Adrenal gland (tissue), 9 donors: ENCODE measurements at regions not wholly inside any gene's neighbourhood (a gene's known extent, or its start where the extent isn't known, plus 50 kb on each side); places are given as distances from the start of the nearest gene placed in this dataset.

Source experiments
- DNase-seq, 7 donors: peaks; one replicate each; pipeline ENCODE4 v3.0.0-alpha.2; 2019 to 2020
- H3K27ac ChIP-seq, 5 donors: fragments of 200-600 bp; sonication (generic) in 4 of 5; 1 replicate in 3 of 5; 2 replicates in 2 of 5; pipeline versions ENCODE4 v1.5.1 to v1.8.0; 2016 to 2020; ENCODE audit warnings: mild to moderate bottlenecking in 1 of 5
- H3K27me3 ChIP-seq: fragments of 200-600 bp; 2 replicates; pipeline ENCODE4 v1.8.0; 2021
- H3K36me3 ChIP-seq, 2 donors: fragments of 200-600 bp; replicated peaks in 1 of 2; 1 replicate in 1 of 2; 2 replicates in 1 of 2; pipeline versions ENCODE4 v1.5.1 to v1.8.0; 2018 to 2022
- H3K4me1 ChIP-seq, 2 donors: fragments of 200-600 bp; replicated peaks in 1 of 2; 1 replicate in 1 of 2; 2 replicates in 1 of 2; pipeline versions ENCODE4 v1.5.1 to v1.8.0; 2018 to 2021
- H3K4me3 ChIP-seq, 4 donors: fragments of 200-600 bp; sonication (generic) in 3 of 4; one replicate each; pipeline ENCODE4 v1.5.1; 2016 to 2018
- H3K9me3 ChIP-seq, 3 donors: fragments of 200-600 bp; sonication (generic) in 1 of 3; replicated peaks in 1 of 3; 1 replicate in 2 of 3; 2 replicates in 1 of 3; pipeline versions ENCODE4 v1.5.1 to v1.8.0; 2016 to 2021
- CTCF ChIP-seq, 6 experiments: fragments of 450-650 bp in 4 of 6; fragments of 200-600 bp in 2 of 6; sonication (generic) in 1 of 6; IDR thresholded peaks; 1 replicate in 5 of 6; 2 replicates in 1 of 6; pipeline versions ENCODE4 v1.5.1 to v1.8.0; 2016 to 2021; ENCODE audit warnings: antibody characterized with exemption in 6 of 6, mild to moderate bottlenecking in 2 of 6, moderate library complexity in 1 of 6
- POLR2A ChIP-seq, 2 donors: fragments of 450-650 bp; IDR thresholded peaks; one replicate each; pipeline ENCODE4 v1.6.1; 2017; ENCODE audit warnings: antibody characterized with exemption in 2 of 2, mild to moderate bottlenecking in 2 of 2, moderate library complexity in 1 of 2
- WGBS, 4 donors: extraction: QIAGEN DNeasy Blood & Tissue Kit in 2 of 4; methylation state at CpG; one replicate each; pipeline versions ENCODE4 v1.1.5 to v1.1.7; 2013 to 2017; 5-methylcytosine and 5-hydroxymethylcytosine counted together
- intact Hi-C, 2 donors: fragments of 100-400 bp; cut with DNase I; formaldehyde crosslinking; loops; one replicate each; pipeline versions ENCODE4 v1.14.1 to v1.15.0; 2022 to 2023
- donor health status: healthy with polysubstance abuse.
- donor health status: Bipolar disorder and iron deficiency.
- donor health status: DM: yes; HTN: yes; CAD: no.
- donor health status: DM: no; HTN: no; CAD: no.
- donor health status: DM: no; HTN: no; CAD: no.

DNA sequence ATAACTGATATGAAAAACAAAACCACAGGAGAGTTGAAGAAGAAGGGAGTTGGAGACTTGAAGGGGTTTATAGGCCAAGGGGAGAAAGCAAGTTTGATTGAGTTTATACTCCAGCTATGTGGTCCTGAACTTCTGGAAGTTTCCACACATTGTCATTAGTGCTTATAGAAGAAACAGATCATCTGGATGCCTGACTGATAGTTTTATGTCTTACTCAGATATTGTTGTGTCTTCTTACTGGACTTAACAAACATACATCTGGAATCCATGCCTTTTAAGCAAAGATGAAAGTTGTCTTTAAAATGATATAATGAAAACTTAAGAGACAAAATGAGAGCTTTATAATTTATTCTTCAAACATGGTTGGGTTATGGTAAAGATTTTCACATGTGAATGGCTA lies 101.3 kb upstream of the FZD8 start:
- H3K27me3 ChIP-seq, result no peaks in the 10 kb centered on the region
- H3K36me3 ChIP-seq, result no peaks in the 10 kb centered on the region
- H3K4me1 ChIP-seq, result no peaks in the 10 kb centered on the region
- TF ChIP-seq POLR2A (IDR thresholded peaks at IDR 0.05) (no peak), CTCF (IDR thresholded peaks at IDR 0.05) (no peak)
- no peak overlapping the region for H3K4me3 ChIP-seq
- no peak overlapping the region for H3K27ac ChIP-seq
- intact Hi-C loops, result no loop called here
- no peaks in the 10 kb centered on the region for H3K9me3 ChIP-seq
- no peak for DNase-seq

DNA sequence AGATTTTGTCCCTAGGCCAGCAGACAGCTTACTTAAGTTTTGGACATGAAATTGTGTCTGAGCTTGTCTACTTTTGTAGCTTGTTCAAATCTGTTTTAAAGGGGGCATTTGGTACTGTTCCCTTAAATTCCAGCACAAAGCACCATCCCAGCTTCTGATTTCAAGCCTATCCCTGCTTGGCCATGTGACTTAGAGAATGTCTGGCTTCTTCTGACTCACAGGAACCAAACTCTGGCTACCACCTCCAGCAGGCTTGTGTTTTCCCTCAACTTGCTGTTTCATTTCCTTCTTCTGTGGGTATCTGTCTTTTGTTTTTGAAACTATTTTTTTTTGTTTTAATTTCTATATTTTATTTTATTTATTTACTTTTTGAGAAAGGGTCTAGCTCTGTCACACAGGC lies 97.9 kb upstream of the FZD8 start:
- intact Hi-C loops, result no loop called here
- no peaks in the 10 kb centered on the region for H3K4me1 ChIP-seq
- no peak overlapping the region for H3K4me3 ChIP-seq
- no peak for TF ChIP-seq CTCF (IDR thresholded peaks at IDR 0.05)
- TF ChIP-seq POLR2A (IDR thresholded peaks at IDR 0.05), result no peak
- H3K9me3 ChIP-seq, result no peaks in the 10 kb centered on the region
- H3K27me3 ChIP-seq, result no peaks in the 10 kb centered on the region
- no peak overlapping the region for H3K27ac ChIP-seq
- DNase-seq, result no peak
- H3K36me3 ChIP-seq, result no peaks in the 10 kb centered on the region

DNA sequence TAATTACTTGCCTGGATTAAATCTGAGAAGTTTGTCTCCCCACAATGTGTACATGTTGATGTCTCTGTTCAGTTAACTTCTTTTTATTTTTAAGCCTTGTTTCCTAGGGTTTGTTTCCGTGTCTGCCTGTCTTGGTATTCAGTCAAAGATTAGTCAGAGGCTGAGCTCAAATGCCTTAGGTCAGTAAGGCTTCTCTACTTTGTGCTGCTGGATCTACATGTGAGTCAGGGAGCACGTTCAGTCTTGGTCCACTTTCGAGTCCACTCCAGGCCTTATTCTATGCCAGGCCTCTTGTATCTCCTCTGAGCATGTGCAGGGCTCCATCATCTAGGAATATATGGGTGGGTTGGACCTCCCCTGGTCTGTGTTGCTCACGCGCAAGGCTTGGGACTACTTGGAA lies 93.3 kb upstream of the FZD8 start:
- TF ChIP-seq POLR2A (IDR thresholded peaks at IDR 0.05) (no peak), CTCF (IDR thresholded peaks at IDR 0.05) (no peak)
- 81 to 89% (median 83%) methylated on average over 5 of the region's 5 CpGs for WGBS, 4 donors
- no peak for DNase-seq
- Histone ChIP-seq H3K4me3 (no peak overlapping the region), H3K9me3 (no peaks in the 10 kb centered on the region), H3K36me3 (no peaks in the 10 kb centered on the region), H3K27me3 (no peaks in the 10 kb centered on the region), H3K27ac (no peak overlapping the region), H3K4me1 (no peaks in the 10 kb centered on the region)
- intact Hi-C loops, result no loop called here

DNA sequence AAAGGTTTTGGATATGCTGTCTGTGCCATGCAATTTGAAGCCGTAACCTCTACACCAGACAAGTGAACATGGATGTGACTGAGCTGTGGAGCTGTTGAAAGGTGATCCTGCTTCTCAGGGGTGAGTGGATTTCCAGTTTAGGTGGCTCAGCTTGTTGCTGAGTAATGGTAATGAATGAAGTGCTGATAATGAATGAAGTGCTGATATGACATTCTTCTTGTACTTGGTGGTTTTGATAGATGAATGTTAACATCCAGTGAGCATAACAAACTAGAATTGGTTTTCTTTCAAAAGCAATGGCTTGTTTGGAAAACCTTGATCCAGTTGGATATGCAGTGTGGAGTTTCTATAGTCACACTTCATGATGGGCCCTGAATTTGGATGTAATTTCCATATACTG lies 89.7 kb upstream of the FZD8 start:
- no peaks in the 10 kb centered on the region for H3K9me3 ChIP-seq
- no peak for DNase-seq
- TF ChIP-seq POLR2A (IDR thresholded peaks at IDR 0.05) (no peak), CTCF (IDR thresholded peaks at IDR 0.05) (no peak)
- no peaks in the 10 kb centered on the region for H3K4me1 ChIP-seq
- H3K36me3 ChIP-seq, result no peaks in the 10 kb centered on the region
- no peaks in the 10 kb centered on the region for H3K27me3 ChIP-seq
- no peak overlapping the region for H3K4me3 ChIP-seq
- WGBS, 4 donors, result 73 to 90% (median 79%) methylated on average over 1 of the region's 1 CpG
- H3K27ac ChIP-seq, result no peak overlapping the region
- intact Hi-C loops, result no loop called here
